ENCODE measurements at regions not wholly inside any gene's neighbourhood (a gene's known extent, or its start where the extent isn't known, plus 50 kb on each side); places are given as distances from the start of the nearest gene placed in this dataset.

DNA sequence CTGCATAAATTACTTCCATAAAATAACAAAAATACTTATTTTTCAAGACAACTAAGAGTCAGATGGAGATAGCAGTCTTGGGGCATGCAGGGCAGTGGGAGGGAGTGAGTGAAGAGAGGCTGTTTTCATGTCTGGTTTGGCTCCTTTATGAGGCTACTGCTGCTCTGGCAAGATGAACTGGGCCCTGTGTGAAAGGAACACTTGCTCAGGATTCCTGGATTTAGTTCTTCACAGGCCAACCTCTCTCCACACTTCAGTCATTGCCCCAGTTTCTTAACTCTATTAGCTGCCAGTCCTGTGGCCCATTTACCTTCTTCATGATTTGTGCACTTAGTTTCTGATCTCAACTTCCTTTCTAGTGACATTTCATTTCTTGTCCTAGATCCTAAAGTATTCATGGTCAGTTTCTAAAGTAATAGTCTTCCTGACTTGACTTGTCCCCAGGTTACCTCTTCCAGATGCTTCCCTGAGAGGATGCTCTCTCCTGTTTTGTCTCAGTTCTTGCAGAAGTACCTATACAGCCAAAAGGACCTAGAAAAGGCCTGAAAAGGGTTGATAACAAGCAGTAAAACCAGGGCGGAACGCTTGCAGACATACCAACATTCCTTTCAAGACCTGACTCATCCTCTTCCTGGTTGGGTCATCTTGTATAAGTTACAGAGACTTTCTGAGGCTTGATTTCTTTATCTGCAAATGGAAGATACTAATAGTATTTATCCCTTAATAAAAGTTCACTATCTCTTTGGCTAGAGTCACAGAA, 77.0 kb upstream of the ZFAND5 start (continued):
- no peak for TF ChIP-seq CTCF (conservative IDR thresholded peaks at IDR 0.05; ENCODE audit: low read depth in 2 of 2)
- TF ChIP-seq ZNF331 (CRISPR knock-in tag; IDR thresholded peaks at IDR 0.05; ENCODE audit: low read depth) = no peak
- TF ChIP-seq STAT1 (IDR thresholded peaks at IDR 0.05; ENCODE audit: unreplicated experiment) = no peak
- no peak for TF ChIP-seq EZH2 (IDR thresholded peaks at IDR 0.05; ENCODE audit: low read depth, unreplicated experiment)
- no peak for TF ChIP-seq ZNF462 (CRISPR knock-in tag; IDR thresholded peaks at IDR 0.05)
